Endothelial cell of umbilical vein (primary cell): ENCODE measurements at regions not wholly inside any gene's neighbourhood (a gene's known extent, or its start where the extent isn't known, plus 50 kb on each side); places are given as distances from the start of the nearest gene placed in this dataset.

Source experiments
- CTCF ChIP-seq, 2 donors: IDR thresholded peaks; 1 replicate in 1 of 2; 2 replicates in 1 of 2; pipeline ENCODE4 v1.5.1; 2011; ENCODE audit warnings: low read length in 2 of 2, mild to moderate bottlenecking in 2 of 2, moderate library complexity in 2 of 2, control low read depth in 1 of 2, inconsistent platforms in 1 of 2, low read depth in 1 of 2; ENCODE audit not compliant: insufficient read depth in 1 of 2; ENCODE audit errors: extremely low read depth in 1 of 2
- EZH2 ChIP-seq: IDR thresholded peaks from 2 replicates; pipeline ENCODE4 v1.6.1; 2012; ENCODE audit warnings: borderline replicate concordance, low read depth, mild to moderate bottlenecking, moderate library complexity, low read length, inconsistent platforms; ENCODE audit not compliant: severe bottlenecking
- FOS ChIP-seq: IDR thresholded peaks from 2 replicates; pipeline ENCODE4 v1.6.1; 2011; ENCODE audit warnings: mild to moderate bottlenecking, low read length, moderate library complexity, borderline replicate concordance; ENCODE audit not compliant: insufficient read depth
- GATA2 ChIP-seq: IDR thresholded peaks from 2 replicates; pipeline ENCODE4 v1.7.0; 2011; ENCODE audit warnings: low read depth, mild to moderate bottlenecking, moderate library complexity, mixed read lengths, low read length; ENCODE audit not compliant: insufficient read length, insufficient read depth
- JUN ChIP-seq: IDR thresholded peaks from 2 replicates; pipeline ENCODE4 v1.6.1; 2011; ENCODE audit warnings: borderline replicate concordance, low read depth; ENCODE audit not compliant: insufficient read length, insufficient read depth
- POLR2A ChIP-seq: IDR thresholded peaks from 2 replicates; pipeline ENCODE4 v1.6.1; 2012; ENCODE audit warnings: low read depth, mild to moderate bottlenecking, control low read depth, low read length
- POLR2AphosphoS5 ChIP-seq: IDR thresholded peaks from 2 replicates; pipeline ENCODE4 v1.6.1; 2012; ENCODE audit warnings: low read depth, mild to moderate bottlenecking, control low read depth, low read length, moderate library complexity; ENCODE audit not compliant: insufficient read depth
- TF ChIP-seq, protein P1 (sequence below): IDR thresholded peaks from 2 replicates; pipeline ENCODE4 v1.6.1; 2011; ENCODE audit not compliant: insufficient read depth, insufficient read length

DNA sequence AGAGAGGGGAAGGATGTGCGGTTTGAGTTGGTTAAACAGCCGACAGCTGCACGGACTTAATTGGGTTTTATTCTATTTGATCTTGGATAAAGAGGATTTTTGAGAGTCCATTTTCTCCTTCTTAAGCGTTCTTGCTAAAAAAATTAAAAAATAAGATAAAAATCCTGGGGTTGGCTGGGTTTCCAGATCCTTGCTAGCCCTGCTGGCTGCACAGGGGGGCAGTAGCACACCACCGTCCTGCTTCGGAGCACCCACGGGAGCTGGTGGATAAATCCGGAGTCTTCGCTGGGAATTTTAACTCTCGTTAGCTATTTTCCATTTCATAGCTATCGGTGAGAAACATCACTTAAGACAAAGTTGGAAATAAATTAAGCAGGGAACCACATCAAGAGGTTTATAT is 792.0 kb downstream of the TYW1 start:
- no peak for TF ChIP-seq POLR2AphosphoS5
- TF ChIP-seq POLR2A = no peak
- no peak for TF ChIP-seq CTCF (IDR thresholded peaks at IDR 0.05; ENCODE audit: extremely low read depth in 1 of 2, insufficient read depth in 1 of 2, low read depth in 1 of 2, low read length in 2 of 2)
- no peak for TF ChIP-seq EZH2
- no peak for TF ChIP-seq GATA2
- no peak for TF ChIP-seq JUN
- TF ChIP-seq, protein P1, sequence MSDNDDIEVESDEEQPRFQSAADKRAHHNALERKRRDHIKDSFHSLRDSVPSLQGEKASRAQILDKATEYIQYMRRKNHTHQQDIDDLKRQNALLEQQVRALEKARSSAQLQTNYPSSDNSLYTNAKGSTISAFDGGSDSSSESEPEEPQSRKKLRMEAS = no peak
- TF ChIP-seq FOS = no peak
